Liver (tissue), 8 donors: ENCODE measurements at regions not wholly inside any gene's neighbourhood (a gene's known extent, or its start where the extent isn't known, plus 50 kb on each side); places are given as distances from the start of the nearest gene placed in this dataset.

Experiments used
- DNase-seq: peaks from one replicate; pipeline ENCODE4 v3.0.0-alpha.2; 2017; ENCODE audit warnings: low spot score
- H3K27ac ChIP-seq, 2 donors: one replicate each; pipeline ENCODE4 v1.7.0; 2013; ENCODE audit warnings: inconsistent platforms in 2 of 2, low read length in 2 of 2, control low read depth in 1 of 2, low read depth in 1 of 2, mild to moderate bottlenecking in 1 of 2
- H3K27me3 ChIP-seq, 4 donors: one replicate each; pipeline versions ENCODE4 v1.6.1 to v1.7.0; 2013; ENCODE audit warnings: low read length in 3 of 4, inconsistent platforms in 1 of 4, mild to moderate bottlenecking in 1 of 4, moderate library complexity in 1 of 4; ENCODE audit not compliant: control insufficient read depth in 4 of 4, insufficient read depth in 4 of 4
- H3K36me3 ChIP-seq, 4 donors: one replicate each; pipeline versions ENCODE4 v1.6.1 to v1.7.0; 2013; ENCODE audit warnings: low read length in 3 of 4, mild to moderate bottlenecking in 3 of 4, low read depth in 1 of 4, moderate library complexity in 1 of 4; ENCODE audit not compliant: control insufficient read depth in 4 of 4, insufficient read depth in 3 of 4
- H3K4me1 ChIP-seq, 4 donors: one replicate each; pipeline versions ENCODE4 v1.6.1 to v1.7.0; 2013; ENCODE audit warnings: low read length in 3 of 4, mild to moderate bottlenecking in 3 of 4, moderate library complexity in 1 of 4; ENCODE audit not compliant: control insufficient read depth in 4 of 4, insufficient read depth in 4 of 4
- H3K4me3 ChIP-seq, 3 donors: one replicate each; pipeline versions ENCODE4 v1.6.1 to v1.7.0; 2013; ENCODE audit warnings: low read length in 3 of 3, control low read depth in 1 of 3, low read depth in 1 of 3, mild to moderate bottlenecking in 1 of 3
- H3K9ac ChIP-seq, 2 donors: one replicate each; pipeline ENCODE4 v1.7.0; 2013; ENCODE audit warnings: low read length in 2 of 2, mild to moderate bottlenecking in 2 of 2, moderate library complexity in 2 of 2, control low read depth in 1 of 2, low read depth in 1 of 2
- H3K9me3 ChIP-seq, 4 donors: one replicate each; pipeline versions ENCODE4 v1.6.1 to v1.7.0; 2013; ENCODE audit warnings: low read length in 3 of 4; ENCODE audit not compliant: control insufficient read depth in 4 of 4
- EGR1 ChIP-seq, 2 donors: IDR thresholded peaks; 2 replicates each; pipeline ENCODE4 v1.6.1; 2016 to 2018; ENCODE audit warnings: antibody characterized with exemption in 2 of 2, low read depth in 2 of 2
- FOXA1 ChIP-seq: IDR thresholded peaks from 2 replicates; pipeline ENCODE4 v1.6.1; 2016; ENCODE audit warnings: antibody characterized with exemption
- FOXA2 ChIP-seq: IDR thresholded peaks from 2 replicates; pipeline ENCODE4 v1.6.1; 2016; ENCODE audit warnings: antibody characterized with exemption
- GABPA ChIP-seq, 2 donors: IDR thresholded peaks in 1 of 2; conservative IDR thresholded peaks in 1 of 2; 2 replicates each; pipeline ENCODE4 v1.6.1; 2016; ENCODE audit warnings: antibody characterized with exemption in 2 of 2, mild to moderate bottlenecking in 1 of 2, moderate library complexity in 1 of 2
- HNF4A ChIP-seq, 2 donors: conservative IDR thresholded peaks; 2 replicates each; pipeline ENCODE4 v1.6.1; 2016; ENCODE audit warnings: antibody characterized with exemption in 2 of 2, mild to moderate bottlenecking in 2 of 2
- HNF4G ChIP-seq: IDR thresholded peaks from 2 replicates; pipeline ENCODE4 v1.6.1; 2016; ENCODE audit warnings: antibody characterized with exemption
- JUND ChIP-seq, 2 donors: IDR thresholded peaks; 2 replicates each; pipeline ENCODE4 v1.6.1; 2016; ENCODE audit warnings: antibody characterized with exemption in 2 of 2
- NR2F2 ChIP-seq: IDR thresholded peaks from 2 replicates; pipeline ENCODE4 v1.6.1; 2016; ENCODE audit warnings: antibody characterized with exemption
- RAD21 ChIP-seq, 2 donors: IDR thresholded peaks; 2 replicates each; pipeline ENCODE4 v1.6.1; 2016; ENCODE audit warnings: antibody characterized with exemption in 2 of 2, mild to moderate bottlenecking in 2 of 2
- RXRA ChIP-seq, 2 donors: IDR thresholded peaks; 2 replicates each; pipeline ENCODE4 v1.6.1; 2017 to 2018; ENCODE audit warnings: antibody characterized with exemption in 2 of 2, mild to moderate bottlenecking in 1 of 2
- SP1 ChIP-seq: IDR thresholded peaks from 2 replicates; pipeline ENCODE4 v1.6.1; 2018; ENCODE audit warnings: antibody characterized with exemption, mild to moderate bottlenecking
- TAF1 ChIP-seq: conservative IDR thresholded peaks from 2 replicates; pipeline ENCODE4 v1.6.1; 2016; ENCODE audit warnings: antibody characterized with exemption, mild to moderate bottlenecking
- YY1 ChIP-seq: IDR thresholded peaks from 2 replicates; pipeline ENCODE4 v1.6.1; 2016; ENCODE audit warnings: antibody characterized with exemption, mild to moderate bottlenecking
- WGBS: extraction: QIAGEN DNeasy Blood & Tissue Kit; methylation state at CpG from one replicate; pipeline ENCODE4 v1.1.7; 2013; 5-methylcytosine and 5-hydroxymethylcytosine counted together
- TF ChIP-seq, protein P1 (sequence below): IDR thresholded peaks from 2 replicates; pipeline ENCODE4 v1.6.1; 2016; ENCODE audit warnings: antibody characterized with exemption
- TF ChIP-seq, protein P2 (sequence below): IDR thresholded peaks from 2 replicates; pipeline ENCODE4 v1.6.1; 2016; ENCODE audit warnings: antibody characterized with exemption, mild to moderate bottlenecking
- TF ChIP-seq, protein P3 (sequence below): fragments of 150-350 bp; IDR thresholded peaks from 2 replicates; pipeline ENCODE4 v1.5.1; 2017; ENCODE audit warnings: improper control_type of control experiment, low read depth, low read length; ENCODE audit not compliant: missing input control
- TF ChIP-seq, protein P4 (sequence below): IDR thresholded peaks from 2 replicates; pipeline ENCODE4 v1.6.1; 2016; ENCODE audit warnings: antibody characterized with exemption
- TF ChIP-seq, protein P5 (sequence below): IDR thresholded peaks from 2 replicates; pipeline ENCODE4 v1.6.1; 2016; ENCODE audit warnings: antibody characterized with exemption
- donor health status: healthy.
- donor health status: healthy.
- donor health status: healthy.
- donor health status: healthy.
- donor health status: healthy.

DNA sequence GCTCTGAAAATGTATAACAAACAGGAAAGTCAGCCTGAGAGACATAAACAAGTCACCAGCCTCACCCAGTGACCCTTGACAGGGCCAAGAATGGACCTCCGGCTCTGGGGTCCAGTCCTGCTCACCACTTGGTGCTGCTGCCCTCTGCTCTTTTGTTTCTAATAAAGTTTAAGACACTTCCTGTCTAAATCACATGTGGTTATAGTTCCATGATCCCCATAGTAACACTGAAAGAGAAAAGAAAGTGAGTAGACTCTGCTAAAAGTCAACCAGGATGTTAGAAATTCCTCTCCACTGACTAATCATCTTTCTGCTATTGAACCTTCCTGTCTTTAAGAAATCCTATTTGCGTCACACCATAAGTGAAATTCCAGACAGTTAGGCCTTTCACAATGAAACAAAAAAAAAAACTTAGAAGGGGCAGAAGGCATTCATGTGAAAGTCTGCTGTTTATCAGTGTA is 179.2 kb upstream of the BET1 start:
- Histone ChIP-seq H3K4me3 (no peak overlapping the region), H3K36me3 (no peaks in the 10 kb centered on the region), H3K9me3 (no peaks in the 10 kb centered on the region), H3K27me3 (no peaks in the 10 kb centered on the region), H3K9ac (no peak overlapping the region), H3K4me1 (no peaks in the 10 kb centered on the region), H3K27ac (no peak overlapping the region)
- DNase-seq: no peak
- 53% methylated on average over 2 of the region's 2 CpGs for WGBS
- TF ChIP-seq, protein P1, sequence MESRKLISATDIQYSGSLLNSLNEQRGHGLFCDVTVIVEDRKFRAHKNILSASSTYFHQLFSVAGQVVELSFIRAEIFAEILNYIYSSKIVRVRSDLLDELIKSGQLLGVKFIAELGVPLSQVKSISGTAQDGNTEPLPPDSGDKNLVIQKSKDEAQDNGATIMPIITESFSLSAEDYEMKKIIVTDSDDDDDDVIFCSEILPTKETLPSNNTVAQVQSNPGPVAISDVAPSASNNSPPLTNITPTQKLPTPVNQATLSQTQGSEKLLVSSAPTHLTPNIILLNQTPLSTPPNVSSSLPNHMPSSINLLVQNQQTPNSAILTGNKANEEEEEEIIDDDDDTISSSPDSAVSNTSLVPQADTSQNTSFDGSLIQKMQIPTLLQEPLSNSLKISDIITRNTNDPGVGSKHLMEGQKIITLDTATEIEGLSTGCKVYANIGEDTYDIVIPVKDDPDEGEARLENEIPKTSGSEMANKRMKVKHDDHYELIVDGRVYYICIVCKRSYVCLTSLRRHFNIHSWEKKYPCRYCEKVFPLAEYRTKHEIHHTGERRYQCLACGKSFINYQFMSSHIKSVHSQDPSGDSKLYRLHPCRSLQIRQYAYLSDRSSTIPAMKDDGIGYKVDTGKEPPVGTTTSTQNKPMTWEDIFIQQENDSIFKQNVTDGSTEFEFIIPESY: peak; percentile 49
- peak; percentile 95 for TF ChIP-seq NR2F2
- peak; percentile 60 to 82 for TF ChIP-seq JUND (IDR thresholded peaks at IDR 0.05)
- TF ChIP-seq RXRA (IDR thresholded peaks at IDR 0.05): peak in 1 of 2 donors; percentile 48
- no peak for TF ChIP-seq YY1
- TF ChIP-seq HNF4A (conservative IDR thresholded peaks at IDR 0.05): no peak
- TF ChIP-seq, protein P2, sequence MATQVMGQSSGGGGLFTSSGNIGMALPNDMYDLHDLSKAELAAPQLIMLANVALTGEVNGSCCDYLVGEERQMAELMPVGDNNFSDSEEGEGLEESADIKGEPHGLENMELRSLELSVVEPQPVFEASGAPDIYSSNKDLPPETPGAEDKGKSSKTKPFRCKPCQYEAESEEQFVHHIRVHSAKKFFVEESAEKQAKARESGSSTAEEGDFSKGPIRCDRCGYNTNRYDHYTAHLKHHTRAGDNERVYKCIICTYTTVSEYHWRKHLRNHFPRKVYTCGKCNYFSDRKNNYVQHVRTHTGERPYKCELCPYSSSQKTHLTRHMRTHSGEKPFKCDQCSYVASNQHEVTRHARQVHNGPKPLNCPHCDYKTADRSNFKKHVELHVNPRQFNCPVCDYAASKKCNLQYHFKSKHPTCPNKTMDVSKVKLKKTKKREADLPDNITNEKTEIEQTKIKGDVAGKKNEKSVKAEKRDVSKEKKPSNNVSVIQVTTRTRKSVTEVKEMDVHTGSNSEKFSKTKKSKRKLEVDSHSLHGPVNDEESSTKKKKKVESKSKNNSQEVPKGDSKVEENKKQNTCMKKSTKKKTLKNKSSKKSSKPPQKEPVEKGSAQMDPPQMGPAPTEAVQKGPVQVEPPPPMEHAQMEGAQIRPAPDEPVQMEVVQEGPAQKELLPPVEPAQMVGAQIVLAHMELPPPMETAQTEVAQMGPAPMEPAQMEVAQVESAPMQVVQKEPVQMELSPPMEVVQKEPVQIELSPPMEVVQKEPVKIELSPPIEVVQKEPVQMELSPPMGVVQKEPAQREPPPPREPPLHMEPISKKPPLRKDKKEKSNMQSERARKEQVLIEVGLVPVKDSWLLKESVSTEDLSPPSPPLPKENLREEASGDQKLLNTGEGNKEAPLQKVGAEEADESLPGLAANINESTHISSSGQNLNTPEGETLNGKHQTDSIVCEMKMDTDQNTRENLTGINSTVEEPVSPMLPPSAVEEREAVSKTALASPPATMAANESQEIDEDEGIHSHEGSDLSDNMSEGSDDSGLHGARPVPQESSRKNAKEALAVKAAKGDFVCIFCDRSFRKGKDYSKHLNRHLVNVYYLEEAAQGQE: no peak
- TF ChIP-seq SP1: peak; percentile 54

DNA sequence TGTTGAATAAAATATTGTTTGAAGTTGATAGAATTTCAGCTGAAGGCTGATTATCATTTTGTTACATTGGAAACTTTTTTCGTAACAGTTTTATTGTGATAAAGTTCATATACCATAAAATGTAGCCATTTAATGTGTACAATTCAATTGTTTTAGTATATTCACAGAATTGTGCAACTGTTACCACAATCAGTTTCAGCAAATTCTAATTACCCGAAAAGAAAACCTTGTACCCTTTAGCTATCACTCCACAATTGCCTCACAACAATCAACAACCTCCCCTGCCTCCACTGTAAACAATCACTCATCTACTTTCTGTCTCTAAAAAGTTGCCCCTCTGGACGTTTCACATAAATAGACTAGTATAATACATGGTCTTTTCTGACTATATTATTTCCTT is 179.7 kb upstream of the BET1 start:
- no peak for TF ChIP-seq HNF4A (conservative IDR thresholded peaks at IDR 0.05)
- TF ChIP-seq, protein P2: no peak
- no peak for TF ChIP-seq GABPA (IDR thresholded peaks at IDR 0.05 in 1 of 2, conservative IDR thresholded peaks at IDR 0.05 in 1 of 2)
- TF ChIP-seq FOXA1: no peak
- TF ChIP-seq SP1: no peak
- no peak for TF ChIP-seq FOXA2
- no peak for TF ChIP-seq RAD21 (IDR thresholded peaks at IDR 0.05)
- TF ChIP-seq, protein P3, sequence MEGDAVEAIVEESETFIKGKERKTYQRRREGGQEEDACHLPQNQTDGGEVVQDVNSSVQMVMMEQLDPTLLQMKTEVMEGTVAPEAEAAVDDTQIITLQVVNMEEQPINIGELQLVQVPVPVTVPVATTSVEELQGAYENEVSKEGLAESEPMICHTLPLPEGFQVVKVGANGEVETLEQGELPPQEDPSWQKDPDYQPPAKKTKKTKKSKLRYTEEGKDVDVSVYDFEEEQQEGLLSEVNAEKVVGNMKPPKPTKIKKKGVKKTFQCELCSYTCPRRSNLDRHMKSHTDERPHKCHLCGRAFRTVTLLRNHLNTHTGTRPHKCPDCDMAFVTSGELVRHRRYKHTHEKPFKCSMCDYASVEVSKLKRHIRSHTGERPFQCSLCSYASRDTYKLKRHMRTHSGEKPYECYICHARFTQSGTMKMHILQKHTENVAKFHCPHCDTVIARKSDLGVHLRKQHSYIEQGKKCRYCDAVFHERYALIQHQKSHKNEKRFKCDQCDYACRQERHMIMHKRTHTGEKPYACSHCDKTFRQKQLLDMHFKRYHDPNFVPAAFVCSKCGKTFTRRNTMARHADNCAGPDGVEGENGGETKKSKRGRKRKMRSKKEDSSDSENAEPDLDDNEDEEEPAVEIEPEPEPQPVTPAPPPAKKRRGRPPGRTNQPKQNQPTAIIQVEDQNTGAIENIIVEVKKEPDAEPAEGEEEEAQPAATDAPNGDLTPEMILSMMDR: no peak
- TF ChIP-seq, protein P1: no peak
- TF ChIP-seq HNF4G: no peak
- no peak for TF ChIP-seq YY1
- TF ChIP-seq JUND (IDR thresholded peaks at IDR 0.05): no peak
- no peak for TF ChIP-seq TAF1
- no peak for TF ChIP-seq EGR1 (IDR thresholded peaks at IDR 0.05; ENCODE audit: low read depth in 2 of 2)
- TF ChIP-seq, protein P4, sequence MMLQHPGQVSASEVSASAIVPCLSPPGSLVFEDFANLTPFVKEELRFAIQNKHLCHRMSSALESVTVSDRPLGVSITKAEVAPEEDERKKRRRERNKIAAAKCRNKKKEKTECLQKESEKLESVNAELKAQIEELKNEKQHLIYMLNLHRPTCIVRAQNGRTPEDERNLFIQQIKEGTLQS: no peak
- TF ChIP-seq, protein P5, sequence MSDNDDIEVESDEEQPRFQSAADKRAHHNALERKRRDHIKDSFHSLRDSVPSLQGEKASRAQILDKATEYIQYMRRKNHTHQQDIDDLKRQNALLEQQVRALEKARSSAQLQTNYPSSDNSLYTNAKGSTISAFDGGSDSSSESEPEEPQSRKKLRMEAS: no peak
- no peak for TF ChIP-seq RXRA (IDR thresholded peaks at IDR 0.05)
- Histone ChIP-seq H3K4me1 (no peaks in the 10 kb centered on the region), H3K27ac (peak overlapping the region in 1 of 2 donors; percentile 37), H3K9ac (no peak overlapping the region), H3K36me3 (no peaks in the 10 kb centered on the region), H3K27me3 (no peaks in the 10 kb centered on the region), H3K9me3 (no peaks in the 10 kb centered on the region), H3K4me3 (no peak overlapping the region)
- 53% methylated on average over 3 of the region's 3 CpGs for WGBS
- DNase-seq: no peak
